B cell (primary cell): ENCODE measurements at regions not wholly inside any gene's neighbourhood (a gene's known extent, or its start where the extent isn't known, plus 50 kb on each side); places are given as distances from the start of the nearest gene placed in this dataset.

Source experiments
- ATAC-seq: fragments of 200-7000 bp; cut with Tn5 transposase; one replicate; pipeline ENCODE4 v1.10.0; 2021; ENCODE audit warnings: low read depth, mild to moderate bottlenecking, moderate number of reproducible peaks, moderate library complexity
- CTCF ChIA-PET: fragments of 350-600 bp; sonication (Branson Sonifier 250); formaldehyde crosslinking; loops from one replicate; lab custom pipeline; 2021; ENCODE audit warnings: antibody characterized with exemption, inconsistent platforms; lab: Charles Lee
- POLR2A ChIA-PET: fragments of 350-600 bp; sonication (Branson Sonifier 250); formaldehyde crosslinking; loops from one replicate; lab custom pipeline; 2021; ENCODE audit warnings: antibody characterized with exemption; lab: Charles Lee
- DNase-seq: peaks from one replicate; pipeline ENCODE4 v3.0.0; 2013
- H2AFZ ChIP-seq: 2 replicates; pipeline ENCODE4 v1.6.1; 2012; ENCODE audit warnings: mild to moderate bottlenecking, low read depth, low read length; ENCODE audit not compliant: insufficient read depth, poor library complexity, severe bottlenecking
- H3K27ac ChIP-seq, 2 donors: 1 replicate in 1 of 2; 2 replicates in 1 of 2; pipeline ENCODE4 v1.5.1; 2012 to 2013; ENCODE audit warnings: low read length in 2 of 2, mild to moderate bottlenecking in 2 of 2, moderate library complexity in 1 of 2
- H3K27me3 ChIP-seq, 4 experiments: fragments of 200-600 bp in 1 of 4; sonication (generic) in 1 of 4; replicated peaks in 1 of 4; 1 replicate in 2 of 4; 2 replicates in 2 of 4; pipeline versions ENCODE4 v1.6.1 to v1.7.0; 2013 to 2016; ENCODE audit warnings: low read length in 3 of 4, mild to moderate bottlenecking in 2 of 4, mixed read lengths in 1 of 4, moderate library complexity in 1 of 4; ENCODE audit not compliant: insufficient read depth in 4 of 4, control insufficient read depth in 3 of 4; ENCODE audit errors: control extremely low read depth in 1 of 4
- H3K36me3 ChIP-seq, 2 experiments: replicated peaks in 1 of 2; 1 replicate in 1 of 2; 2 replicates in 1 of 2; pipeline versions ENCODE4 v1.6.1 to v1.7.1; 2013; ENCODE audit warnings: low read length in 1 of 2; ENCODE audit not compliant: insufficient read depth in 2 of 2, control insufficient read depth in 1 of 2; ENCODE audit errors: control extremely low read depth in 1 of 2, extremely low read depth in 1 of 2
- H3K4me1 ChIP-seq, 2 donors: fragments of 200-600 bp in 1 of 2; sonication (generic) in 1 of 2; 1 replicate in 1 of 2; 2 replicates in 1 of 2; pipeline versions ENCODE4 v1.5.1 to v1.6.1; 2013 to 2017; ENCODE audit warnings: low read length in 2 of 2; ENCODE audit not compliant: control insufficient read depth in 2 of 2, insufficient read depth in 2 of 2
- H3K4me2 ChIP-seq: replicated peaks from 2 replicates; pipeline ENCODE3; 2012; ENCODE audit warnings: mild to moderate bottlenecking, low read depth, low read length; ENCODE audit not compliant: poor library complexity, severe bottlenecking
- H3K4me3 ChIP-seq, 5 experiments: fragments of 200-600 bp in 1 of 5; sonication (generic) in 1 of 5; 1 replicate in 3 of 5; 2 replicates in 2 of 5; pipeline versions ENCODE4 v1.5.1 to v1.7.0; 2011 to 2016; ENCODE audit warnings: low read length in 4 of 5, mild to moderate bottlenecking in 4 of 5, low read depth in 2 of 5, control low read depth in 1 of 5, moderate library complexity in 1 of 5; ENCODE audit not compliant: insufficient read depth in 1 of 5; ENCODE audit errors: control extremely low read depth in 1 of 5, extremely low read depth in 1 of 5
- H3K79me2 ChIP-seq: fragments of 200-600 bp; sonication (generic); one replicate; pipeline ENCODE4 v1.6.0; 2016; ENCODE audit warnings: low read length; ENCODE audit not compliant: control insufficient read depth, insufficient read depth
- H3K9ac ChIP-seq: fragments of 200-600 bp; sonication (generic); 2 replicates; pipeline ENCODE4 v1.6.1; 2017; ENCODE audit warnings: mild to moderate bottlenecking, low read length, moderate library complexity
- H3K9me3 ChIP-seq, 3 donors: one replicate each; pipeline versions ENCODE4 v1.6.1 to v1.7.1; 2013; ENCODE audit warnings: low read length in 2 of 3; ENCODE audit not compliant: control insufficient read depth in 2 of 3, insufficient read depth in 1 of 3; ENCODE audit errors: control extremely low read depth in 1 of 3
- H4K20me1 ChIP-seq: 2 replicates; pipeline ENCODE4 v1.6.0; 2012; ENCODE audit warnings: mild to moderate bottlenecking, low read length; ENCODE audit not compliant: insufficient read depth, control insufficient read depth, poor library complexity, severe bottlenecking
- H3K27ac Mint-ChIP-seq: one replicate; pipeline ENCODE4 v1.8.0; 2021; ENCODE audit warnings: mixed read lengths
- H3K27me3 Mint-ChIP-seq: one replicate; pipeline ENCODE4 v1.8.0; 2021; ENCODE audit warnings: mixed read lengths
- H3K4me1 Mint-ChIP-seq: one replicate; pipeline ENCODE4 v1.8.0; 2021; ENCODE audit warnings: mixed read lengths
- H3K4me3 Mint-ChIP-seq: one replicate; pipeline ENCODE4 v1.8.0; 2021; ENCODE audit warnings: mixed read lengths
- H3K9me3 Mint-ChIP-seq: one replicate; pipeline ENCODE4 v1.8.0; 2022; ENCODE audit warnings: mixed read lengths; ENCODE audit not compliant: insufficient read depth
- EZH2 ChIP-seq: IDR thresholded peaks from 2 replicates; pipeline ENCODE4 v1.6.1; 2012; ENCODE audit warnings: borderline replicate concordance, low read depth, mild to moderate bottlenecking, moderate library complexity, low read length; ENCODE audit not compliant: insufficient read depth, poor library complexity, severe bottlenecking
- WGBS: methylation state at CpG from one replicate; pipeline ENCODE4 v1.1.5; 2013; ENCODE audit warnings: missing lambda C conversion rate; ENCODE audit not compliant: insufficient coverage; 5-methylcytosine and 5-hydroxymethylcytosine counted together
- intact Hi-C: fragments of 100-400 bp; cut with micrococcal nuclease; formaldehyde crosslinking; loops from one replicate; pipeline ENCODE4 v1.10.0; 2022
- TF ChIP-seq, protein P1 (sequence below): fragments of 200-600 bp; IDR thresholded peaks from one replicate; pipeline ENCODE4 v1.8.0; 2022; ENCODE audit warnings: antibody characterized with exemption, mild to moderate bottlenecking

- Histone ChIP-seq H3K36me3 (no peaks in the 10 kb centered on the region), H3K9me3 (peaks cover 0 to 3% (median 0%) of the 10 kb centered on the region in 3 donors), H3K9ac (no peak overlapping the region), H2AFZ (no peak overlapping the region), H3K4me2 (no peak overlapping the region), H3K4me1 (no peaks in the 10 kb centered on the region), H3K79me2 (no peaks in the 10 kb centered on the region), H3K4me3 (no peak overlapping the region), H4K20me1 (no peaks in the 10 kb centered on the region), H3K27ac (no peak overlapping the region), H3K27me3 (no peaks in the 10 kb centered on the region)
- CTCF ChIA-PET, result no interaction called here
- Mint-ChIP-seq H3K9me3 (peaks cover 2% of the 10 kb centered on the region), H3K4me3 (no peak overlapping the region), H3K27me3 (no peaks in the 10 kb centered on the region), H3K4me1 (no peaks in the 10 kb centered on the region), H3K27ac (no peak overlapping the region)
- intact Hi-C loops, result no loop called here
- no peak for ATAC-seq
- POLR2A ChIA-PET, result no interaction called here
- TF ChIP-seq EZH2, result no peak
- TF ChIP-seq, protein P1, sequence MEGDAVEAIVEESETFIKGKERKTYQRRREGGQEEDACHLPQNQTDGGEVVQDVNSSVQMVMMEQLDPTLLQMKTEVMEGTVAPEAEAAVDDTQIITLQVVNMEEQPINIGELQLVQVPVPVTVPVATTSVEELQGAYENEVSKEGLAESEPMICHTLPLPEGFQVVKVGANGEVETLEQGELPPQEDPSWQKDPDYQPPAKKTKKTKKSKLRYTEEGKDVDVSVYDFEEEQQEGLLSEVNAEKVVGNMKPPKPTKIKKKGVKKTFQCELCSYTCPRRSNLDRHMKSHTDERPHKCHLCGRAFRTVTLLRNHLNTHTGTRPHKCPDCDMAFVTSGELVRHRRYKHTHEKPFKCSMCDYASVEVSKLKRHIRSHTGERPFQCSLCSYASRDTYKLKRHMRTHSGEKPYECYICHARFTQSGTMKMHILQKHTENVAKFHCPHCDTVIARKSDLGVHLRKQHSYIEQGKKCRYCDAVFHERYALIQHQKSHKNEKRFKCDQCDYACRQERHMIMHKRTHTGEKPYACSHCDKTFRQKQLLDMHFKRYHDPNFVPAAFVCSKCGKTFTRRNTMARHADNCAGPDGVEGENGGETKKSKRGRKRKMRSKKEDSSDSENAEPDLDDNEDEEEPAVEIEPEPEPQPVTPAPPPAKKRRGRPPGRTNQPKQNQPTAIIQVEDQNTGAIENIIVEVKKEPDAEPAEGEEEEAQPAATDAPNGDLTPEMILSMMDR, result no peak
- no peak for DNase-seq
These were observed 165.5 kb upstream of the COX7C start for GRCh38 chr5:86452251-86452650.

- Histone ChIP-seq H3K4me2 (no peak overlapping the region), H3K9me3 (peaks cover 1 to 27% (median 10%) of the 10 kb centered on the region in 3 donors), H3K36me3 (no peaks in the 10 kb centered on the region), H3K4me3 (no peak overlapping the region), H3K9ac (no peak overlapping the region), H4K20me1 (no peaks in the 10 kb centered on the region), H3K4me1 (no peaks in the 10 kb centered on the region), H3K79me2 (no peaks in the 10 kb centered on the region), H3K27ac (no peak overlapping the region), H3K27me3 (no peaks in the 10 kb centered on the region), H2AFZ (no peak overlapping the region)
- H3K4me1 Mint-ChIP-seq, result no peaks in the 10 kb centered on the region
- no peak overlapping the region for H3K27ac Mint-ChIP-seq
- TF ChIP-seq, protein P1, result no peak
- no peak for TF ChIP-seq EZH2
- DNase-seq (no peak), ATAC-seq (no peak)
- CTCF ChIA-PET, result no interaction called here
- no peaks in the 10 kb centered on the region for H3K27me3 Mint-ChIP-seq
- 94% methylated on average over 16 of the region's 16 CpGs for WGBS
- peaks cover 11% of the 10 kb centered on the region for H3K9me3 Mint-ChIP-seq
- intact Hi-C loops, result no loop called here
- H3K4me3 Mint-ChIP-seq, result no peak overlapping the region
- POLR2A ChIA-PET, result no interaction called here
These were observed 157.2 kb upstream of the COX7C start for GRCh38 chr5:86460519-86460918.
